ENCODE measurements at regions not wholly inside any gene's neighbourhood (a gene's known extent, or its start where the extent isn't known, plus 50 kb on each side); places are given as distances from the start of the nearest gene placed in this dataset.
A peak's percentile ranks its signal among the peaks of the same experiment; 100 is the strongest.

GRCh38 chr10:24097751-24098207 is 111.2 kb upstream of the KIAA1217 start:
- H3K4me3 ChIP-seq (replicated peaks; ENCODE audit: low read depth, low read length) = no peak overlapping the region
- TF ChIP-seq CTCF (IDR thresholded peaks at IDR 0.05; ENCODE audit: low read length, missing control alignments) = no peak
- DNase-seq (ENCODE audit: low read depth) = no peak

- DNase-seq (ENCODE audit: low read depth) = no peak
- no peak for TF ChIP-seq CTCF (IDR thresholded peaks at IDR 0.05; ENCODE audit: low read length, missing control alignments)
- no peak overlapping the region for H3K4me3 ChIP-seq (replicated peaks; ENCODE audit: low read depth, low read length)
These were observed 104.0 kb upstream of the KIAA1217 start for GRCh38 chr10:24104895-24105294.

GRCh38 chr10:24113901-24114300 is 95.0 kb upstream of the KIAA1217 start:
- no peak for DNase-seq (ENCODE audit: low read depth)
- no peak overlapping the region for H3K4me3 ChIP-seq (replicated peaks; ENCODE audit: low read depth, low read length)
- no peak for TF ChIP-seq CTCF (IDR thresholded peaks at IDR 0.05; ENCODE audit: low read length, missing control alignments)

DNA sequence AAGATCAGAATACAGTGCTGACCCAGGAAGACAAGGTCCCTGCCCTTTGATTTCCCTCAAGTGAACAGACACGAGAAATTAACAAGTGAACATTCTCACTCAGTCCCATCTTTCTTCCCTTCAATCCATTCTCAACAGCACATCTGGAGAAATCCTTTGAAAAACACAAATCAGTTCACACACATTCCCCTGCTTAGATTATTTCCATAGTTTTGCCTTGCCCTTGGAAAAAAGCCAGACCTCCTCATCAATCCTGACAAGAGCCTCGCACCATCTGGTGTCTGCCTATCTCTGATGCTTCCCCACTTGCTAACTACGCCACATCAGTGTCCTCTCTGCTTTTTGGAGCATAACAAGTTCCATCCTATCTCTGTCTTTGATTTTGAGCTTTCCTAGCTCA is 94.4 kb upstream of the KIAA1217 start:
- TF ChIP-seq CTCF (IDR thresholded peaks at IDR 0.05; ENCODE audit: low read length, missing control alignments) = no peak
- H3K4me3 ChIP-seq (replicated peaks; ENCODE audit: low read depth, low read length) = no peak overlapping the region
- peak; percentile 4 for DNase-seq (ENCODE audit: low read depth)

DNA sequence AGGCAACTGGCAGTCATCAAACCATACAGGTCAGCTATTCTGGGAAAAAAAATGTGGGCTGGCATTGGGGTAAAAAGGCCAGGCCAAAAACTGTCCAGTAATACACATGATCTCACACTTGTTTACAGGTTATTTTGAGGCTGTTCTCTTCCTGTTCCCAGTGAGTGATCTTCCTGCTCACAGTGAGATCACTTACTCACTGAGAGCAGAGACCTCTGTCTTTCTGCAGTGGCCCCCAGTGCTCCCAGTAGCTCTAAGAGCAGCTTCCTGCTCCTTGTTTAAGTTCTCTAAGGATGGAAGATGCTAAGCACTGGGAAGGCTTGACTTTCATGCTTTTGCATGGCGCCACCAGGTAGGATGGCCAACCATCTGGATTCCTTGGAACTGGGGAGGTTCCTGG is 93.5 kb upstream of the KIAA1217 start:
- DNase-seq (ENCODE audit: low read depth) = peak; percentile 14
- no peak overlapping the region for H3K4me3 ChIP-seq (replicated peaks; ENCODE audit: low read depth, low read length)
- no peak for TF ChIP-seq CTCF (IDR thresholded peaks at IDR 0.05; ENCODE audit: low read length, missing control alignments)

GRCh38 chr10:24118246-24118645 is 90.7 kb upstream of the KIAA1217 start:
- no peak overlapping the region for H3K4me3 ChIP-seq (replicated peaks; ENCODE audit: low read depth, low read length)
- no peak for TF ChIP-seq CTCF (IDR thresholded peaks at IDR 0.05; ENCODE audit: low read length, missing control alignments)
- DNase-seq (ENCODE audit: low read depth) = peak; percentile 2

GRCh38 chr10:24119896-24120295 is 89.0 kb upstream of the KIAA1217 start:
- no peak overlapping the region for H3K4me3 ChIP-seq (replicated peaks; ENCODE audit: low read depth, low read length)
- no peak for DNase-seq (ENCODE audit: low read depth)

More at GRCh38 chr10:24119896-24120295, 89.0 kb upstream of the KIAA1217 start:
- no peak for TF ChIP-seq CTCF (IDR thresholded peaks at IDR 0.05; ENCODE audit: low read length, missing control alignments)
